ENCODE measurements at regions not wholly inside any gene's neighbourhood (a gene's known extent, or its start where the extent isn't known, plus 50 kb on each side); places are given as distances from the start of the nearest gene placed in this dataset.

- Histone ChIP-seq H3K9ac (ENCODE audit: low read length) (no peak overlapping the region), H3K27me3 (ENCODE audit: low read length) (no peaks in the 10 kb centered on the region), H3K27ac (ENCODE audit: low read depth, low read length) (no peak overlapping the region), H3K9me2 (replicated peaks; ENCODE audit: insufficient read depth, low read length) (no peaks in the 10 kb centered on the region), H3K9me3 (ENCODE audit: insufficient read depth, low read length) (no peaks in the 10 kb centered on the region), H3K4me3 (ENCODE audit: insufficient read depth, low read length, poor library complexity, severe bottlenecking) (no peak overlapping the region), H2AFZ (ENCODE audit: low read depth, low read length, severe bottlenecking) (no peak overlapping the region), H3F3A (ENCODE audit: insufficient read depth) (no peaks in the 10 kb centered on the region), H3K36me3 (ENCODE audit: low read length) (no peaks in the 10 kb centered on the region), H4K20me1 (ENCODE audit: low read depth, low read length) (no peaks in the 10 kb centered on the region), H3K4me2 (ENCODE audit: low read depth, low read length, poor library complexity, severe bottlenecking) (no peak overlapping the region), H3K79me2 (ENCODE audit: insufficient read depth, low read length) (no peaks in the 10 kb centered on the region)
- TF ChIP-seq EZH2phosphoT487 (conservative IDR thresholded peaks at IDR 0.05; ENCODE audit: low read length) (no peak), CTCF (IDR thresholded peaks at IDR 0.05; ENCODE audit: insufficient read depth, low read length, poor library complexity, severe bottlenecking) (no peak)
Measured at GRCh38 chr18:44629406-44629805, 51.3 kb upstream of the SETBP1 start.

DNA sequence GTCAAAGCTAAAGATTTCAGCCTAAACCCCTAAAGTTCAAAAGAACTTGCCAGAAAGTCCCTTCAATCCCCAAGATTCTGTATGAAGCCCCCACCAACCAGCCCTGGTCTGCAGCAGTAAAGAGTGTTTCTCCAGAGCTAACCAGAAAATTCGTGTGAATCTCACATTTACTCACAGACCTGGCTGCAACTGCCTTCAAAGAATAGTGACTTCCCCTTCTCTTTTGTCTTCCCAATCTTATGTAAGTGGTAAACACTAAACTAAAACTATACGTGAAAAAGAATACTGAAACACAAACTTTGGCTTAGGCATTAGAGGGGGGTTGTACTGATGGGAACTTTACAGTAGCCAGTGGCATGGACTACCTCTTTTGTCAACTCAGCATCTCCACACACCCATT is 50.6 kb upstream of the SETBP1 start:
- no peaks in the 10 kb centered on the region for H3K79me2 ChIP-seq (ENCODE audit: insufficient read depth, low read length)
- H3K27me3 ChIP-seq (ENCODE audit: low read length) = no peaks in the 10 kb centered on the region
- no peak overlapping the region for H3K4me2 ChIP-seq (ENCODE audit: low read depth, low read length, poor library complexity, severe bottlenecking)
- no peak overlapping the region for H2AFZ ChIP-seq (ENCODE audit: low read depth, low read length, severe bottlenecking)
- no peaks in the 10 kb centered on the region for H4K20me1 ChIP-seq (ENCODE audit: low read depth, low read length)
- H3K9me2 ChIP-seq (replicated peaks; ENCODE audit: insufficient read depth, low read length) = no peaks in the 10 kb centered on the region
- H3K4me3 ChIP-seq (ENCODE audit: insufficient read depth, low read length, poor library complexity, severe bottlenecking) = no peak overlapping the region
- H3K9me3 ChIP-seq (ENCODE audit: insufficient read depth, low read length) = no peaks in the 10 kb centered on the region
- TF ChIP-seq CTCF (IDR thresholded peaks at IDR 0.05; ENCODE audit: insufficient read depth, low read length, poor library complexity, severe bottlenecking) (no peak), EZH2phosphoT487 (conservative IDR thresholded peaks at IDR 0.05; ENCODE audit: low read length) (no peak)
- no peak overlapping the region for H3K9ac ChIP-seq (ENCODE audit: low read length)
- H3K36me3 ChIP-seq (ENCODE audit: low read length) = no peaks in the 10 kb centered on the region
- H3K27ac ChIP-seq (ENCODE audit: low read depth, low read length) = no peak overlapping the region
- H3F3A ChIP-seq (ENCODE audit: insufficient read depth) = no peaks in the 10 kb centered on the region

Data from SU-DHL-6 (cell line).